Activated T-cell treated with anti-CD3 and anti-CD28 coated beads, Interleukin-2, amount 50 U/mL, for 4 hours (primary cell): ENCODE measurements at regions not wholly inside any gene's neighbourhood (a gene's known extent, or its start where the extent isn't known, plus 50 kb on each side); places are given as distances from the start of the nearest gene placed in this dataset.
"Not testable (repeated sequence)": the region's sequence is repeated elsewhere in the genome, so short reads cannot be mapped to it uniquely, and the experiment has no call there.

Experiments
- ATAC-seq, 2 donors: fragments of 200-7000 bp; cut with Tn5 transposase; one replicate each; pipeline ENCODE4 v1.10.0; 2021
- DNase-seq: peaks from one replicate; pipeline ENCODE4 v3.0.0-alpha.2; 2020
- H3K27me3 Mint-ChIP-seq: one replicate; pipeline ENCODE4 v1.8.0; 2021; ENCODE audit warnings: low read depth, mixed read lengths
- H3K36me3 Mint-ChIP-seq: one replicate; pipeline ENCODE4 v1.8.0; 2022; ENCODE audit warnings: mixed read lengths; ENCODE audit not compliant: insufficient read depth
- H3K4me1 Mint-ChIP-seq: one replicate; pipeline ENCODE4 v1.8.0; 2021; ENCODE audit warnings: low read depth, mixed read lengths
- H3K4me3 Mint-ChIP-seq: one replicate; pipeline ENCODE4 v1.8.0; 2021; ENCODE audit warnings: mild to moderate bottlenecking, moderate library complexity, mixed read lengths
- H3K9me3 Mint-ChIP-seq: one replicate; pipeline ENCODE4 v1.8.0; 2021; ENCODE audit warnings: mixed read lengths

- H3K9me3 Mint-ChIP-seq, result no peaks in the 10 kb centered on the region
- H3K4me1 Mint-ChIP-seq, result no peaks in the 10 kb centered on the region
- H3K4me3 Mint-ChIP-seq, result no peak overlapping the region
- no peak for DNase-seq
- no peaks in the 10 kb centered on the region for H3K36me3 Mint-ChIP-seq
- no peaks in the 10 kb centered on the region for H3K27me3 Mint-ChIP-seq
- no peak for ATAC-seq
Observed at GRCh38 chr13:18232298-18232993, 949.2 kb downstream of the TUBA3C start.

- not testable (repeated sequence) for ATAC-seq, H3K4me1 Mint-ChIP-seq, H3K36me3 Mint-ChIP-seq, H3K9me3 Mint-ChIP-seq, H3K4me3 Mint-ChIP-seq, DNase-seq, H3K27me3 Mint-ChIP-seq
Observed at GRCh38 chr13:18224411-18224810, 957.2 kb downstream of the TUBA3C start.

- H3K4me3 Mint-ChIP-seq, ATAC-seq, H3K27me3 Mint-ChIP-seq, H3K9me3 Mint-ChIP-seq, H3K4me1 Mint-ChIP-seq, DNase-seq, H3K36me3 Mint-ChIP-seq: not testable (repeated sequence)
Observed at GRCh38 chr13:18214689-18215088, 966.9 kb downstream of the TUBA3C start.

DNA sequence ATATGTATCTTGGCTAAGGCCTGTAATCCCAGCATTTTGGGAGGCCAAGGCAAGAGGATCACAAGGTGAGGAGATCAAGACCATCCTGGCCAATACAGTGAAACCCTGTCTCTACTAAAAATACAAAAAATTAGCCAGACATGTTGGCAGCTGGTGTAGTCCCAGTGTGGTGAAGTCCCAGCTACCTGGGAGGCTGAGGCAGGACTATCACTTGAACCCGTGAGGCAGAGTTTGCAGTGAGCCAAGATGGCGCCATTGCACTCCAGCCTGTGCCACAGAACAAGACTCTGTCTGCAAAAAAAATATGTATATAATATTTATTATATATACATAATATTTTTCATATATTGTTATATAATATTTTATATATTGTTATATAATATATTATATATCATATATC, 968.1 kb downstream of the TUBA3C start:
- not testable (repeated sequence) for ATAC-seq, DNase-seq, H3K4me1 Mint-ChIP-seq, H3K27me3 Mint-ChIP-seq, H3K9me3 Mint-ChIP-seq, H3K4me3 Mint-ChIP-seq, H3K36me3 Mint-ChIP-seq

GRCh38 chr13:18212873-18213272, 968.8 kb downstream of the TUBA3C start:
- no peak for ATAC-seq
- H3K36me3 Mint-ChIP-seq, result no peaks in the 10 kb centered on the region
- no peaks in the 10 kb centered on the region for H3K27me3 Mint-ChIP-seq
- no peaks in the 10 kb centered on the region for H3K4me1 Mint-ChIP-seq
- peaks cover 9% of the 10 kb centered on the region for H3K9me3 Mint-ChIP-seq
- no peak overlapping the region for H3K4me3 Mint-ChIP-seq
- no peak for DNase-seq

DNA sequence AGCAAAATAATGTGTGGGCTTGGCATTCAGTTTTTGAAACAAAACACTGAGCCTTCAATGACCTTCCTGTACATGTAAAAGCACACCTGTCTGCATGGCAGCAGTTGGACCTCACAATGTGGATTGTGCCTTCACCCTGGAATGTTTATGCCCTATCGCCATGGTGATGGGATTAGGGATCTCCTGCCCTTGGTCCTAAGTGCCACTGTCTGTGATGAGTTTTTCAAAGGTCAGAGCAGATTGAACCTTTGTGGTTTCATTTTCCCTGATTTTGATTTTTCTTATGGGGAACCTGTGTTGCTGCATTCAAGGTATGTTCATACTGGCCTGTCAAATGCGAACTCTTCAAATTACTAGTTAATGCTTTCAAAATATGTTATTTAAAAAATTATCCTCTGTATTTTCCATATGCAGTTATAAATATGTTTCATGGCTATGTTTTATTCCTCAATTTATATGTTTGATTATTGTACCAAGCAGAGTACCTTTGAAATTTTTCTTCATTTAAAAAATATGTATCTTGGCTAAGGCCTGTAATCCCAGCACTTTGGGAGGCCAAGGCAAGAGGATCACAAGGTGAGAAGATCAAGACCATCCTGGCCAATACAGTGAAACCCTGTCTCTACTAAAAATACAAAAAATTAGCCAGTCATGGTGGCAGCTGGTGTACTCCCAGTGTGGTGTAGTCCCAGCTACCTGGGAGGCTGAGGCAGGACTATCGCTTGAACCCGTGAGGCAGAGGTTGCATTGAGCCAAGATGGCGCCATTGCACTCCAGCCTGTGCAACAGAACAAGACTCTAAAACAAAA, 969.7 kb downstream of the TUBA3C start:
- not testable (repeated sequence) for H3K9me3 Mint-ChIP-seq, H3K4me3 Mint-ChIP-seq, H3K4me1 Mint-ChIP-seq, H3K27me3 Mint-ChIP-seq, H3K36me3 Mint-ChIP-seq, DNase-seq
- ATAC-seq, result peak; percentile 41 to 82

GRCh38 chr13:18204614-18205178, 976.9 kb downstream of the TUBA3C start:
- H3K9me3 Mint-ChIP-seq, H3K4me3 Mint-ChIP-seq, H3K27me3 Mint-ChIP-seq, ATAC-seq, DNase-seq, H3K4me1 Mint-ChIP-seq, H3K36me3 Mint-ChIP-seq: not testable (repeated sequence)

DNA sequence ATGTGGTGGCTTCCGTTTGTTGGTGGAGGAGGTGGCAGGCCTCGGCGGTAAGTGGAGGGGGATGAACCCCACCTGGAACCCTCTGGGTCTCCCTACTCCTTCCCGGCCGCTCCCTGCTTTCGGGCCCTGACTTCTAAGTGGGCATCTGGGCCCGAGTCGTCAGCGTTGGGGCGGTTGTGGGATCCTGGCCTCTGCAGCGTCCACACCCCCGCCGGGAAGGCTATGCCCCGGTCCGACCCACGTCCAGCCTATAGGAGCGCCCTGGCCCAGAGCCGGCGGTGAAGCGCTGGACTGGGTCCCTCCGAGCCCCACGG, 986.3 kb downstream of the TUBA3C start:
- not testable (repeated sequence) for ATAC-seq

DNA sequence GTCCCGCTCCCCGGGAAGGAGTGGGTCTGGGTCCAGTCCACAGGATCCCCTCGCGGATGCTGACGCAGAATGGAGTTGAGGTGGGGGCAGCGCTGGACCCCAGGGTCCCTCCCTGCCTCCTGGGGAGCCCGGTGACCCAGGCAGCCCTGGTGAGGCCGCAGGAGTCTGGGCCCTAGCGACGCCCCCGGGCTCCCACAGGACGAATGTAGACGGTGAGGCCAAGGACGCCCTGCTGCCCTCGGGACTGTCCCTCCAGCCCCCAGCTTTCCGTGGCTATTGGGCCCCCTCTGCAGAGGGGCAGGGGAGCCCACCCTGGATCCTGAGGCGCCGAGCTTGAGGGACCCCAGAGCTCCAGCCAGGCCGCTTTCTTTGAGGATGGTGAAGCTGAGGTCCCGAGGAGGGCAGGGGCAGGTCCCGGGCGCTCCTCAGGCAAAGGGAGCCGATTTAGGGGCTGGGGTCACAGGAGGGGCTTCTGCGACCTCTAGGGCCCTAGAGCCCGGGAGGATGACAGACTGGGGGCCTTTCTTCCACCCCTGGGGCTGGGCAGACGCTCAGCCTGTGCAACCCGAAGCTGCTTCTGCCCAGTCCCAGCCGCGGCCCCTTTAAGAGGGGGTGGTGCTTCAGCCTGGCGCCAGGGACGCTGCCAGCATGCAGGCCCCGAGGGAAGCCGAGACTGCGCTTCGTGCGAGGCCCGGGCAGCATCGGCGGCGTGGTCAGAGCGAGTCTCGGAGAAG, 986.8 kb downstream of the TUBA3C start:
- peak in 1 of 2 donors; percentile 48 for ATAC-seq

More for the DNA sequence above, 986.3 kb downstream of the TUBA3C start:
- not testable (repeated sequence) for H3K27me3 Mint-ChIP-seq, H3K9me3 Mint-ChIP-seq, H3K4me3 Mint-ChIP-seq, DNase-seq, H3K4me1 Mint-ChIP-seq, H3K36me3 Mint-ChIP-seq

DNA sequence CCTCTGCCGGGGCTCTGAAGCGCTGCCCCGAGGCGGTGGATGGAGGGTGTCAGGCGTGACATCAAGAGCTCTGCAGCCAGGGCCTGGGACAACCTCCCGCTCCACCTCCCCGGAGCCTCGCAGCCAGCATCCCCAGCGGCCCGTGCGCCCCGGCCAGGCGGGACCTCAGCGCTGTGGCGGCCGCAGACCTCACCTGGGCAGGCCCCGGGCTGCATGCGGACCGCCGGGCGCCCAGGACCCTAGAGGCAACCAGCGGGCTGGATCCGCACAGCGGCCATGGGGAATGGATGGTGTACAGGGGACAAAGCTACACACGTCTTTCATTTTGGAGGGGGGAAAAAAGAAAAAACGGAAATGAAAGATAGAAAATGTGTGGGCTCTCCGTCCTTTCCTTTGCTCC, 987.5 kb downstream of the TUBA3C start:
- not testable (repeated sequence) for H3K4me1 Mint-ChIP-seq, H3K9me3 Mint-ChIP-seq, DNase-seq, H3K4me3 Mint-ChIP-seq, ATAC-seq, H3K36me3 Mint-ChIP-seq, H3K27me3 Mint-ChIP-seq

More for the DNA sequence above, 986.8 kb downstream of the TUBA3C start:
- H3K27me3 Mint-ChIP-seq, H3K4me3 Mint-ChIP-seq, H3K4me1 Mint-ChIP-seq, H3K36me3 Mint-ChIP-seq, DNase-seq, H3K9me3 Mint-ChIP-seq: not testable (repeated sequence)
